ENCODE measurements at regions not wholly inside any gene's neighbourhood (a gene's known extent, or its start where the extent isn't known, plus 50 kb on each side); places are given as distances from the start of the nearest gene placed in this dataset.

DNA sequence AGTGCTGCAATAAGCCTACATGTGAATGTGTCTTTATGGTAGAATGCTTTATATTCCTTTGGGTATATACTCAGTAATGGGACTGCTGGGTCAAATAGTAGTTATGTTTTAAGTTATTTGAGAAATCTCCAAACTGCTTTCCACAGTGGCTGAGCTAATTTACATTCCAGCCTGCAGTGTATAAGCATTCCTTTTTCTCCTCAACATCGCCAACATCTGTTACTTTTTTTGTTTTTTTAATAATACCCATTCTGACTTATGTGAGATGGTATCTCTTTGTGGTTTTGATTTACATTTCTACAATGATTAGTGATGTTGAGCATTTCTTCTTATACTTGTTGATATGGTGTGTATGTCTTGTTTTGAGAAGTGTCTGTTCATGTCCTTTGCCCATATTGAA is 1186.2 kb downstream of the BCL11B start:
- no peak for DNase-seq

- no peak for DNase-seq
Observed at GRCh38 chr14:98093111-98093510, 1178.9 kb downstream of the BCL11B start.

DNA sequence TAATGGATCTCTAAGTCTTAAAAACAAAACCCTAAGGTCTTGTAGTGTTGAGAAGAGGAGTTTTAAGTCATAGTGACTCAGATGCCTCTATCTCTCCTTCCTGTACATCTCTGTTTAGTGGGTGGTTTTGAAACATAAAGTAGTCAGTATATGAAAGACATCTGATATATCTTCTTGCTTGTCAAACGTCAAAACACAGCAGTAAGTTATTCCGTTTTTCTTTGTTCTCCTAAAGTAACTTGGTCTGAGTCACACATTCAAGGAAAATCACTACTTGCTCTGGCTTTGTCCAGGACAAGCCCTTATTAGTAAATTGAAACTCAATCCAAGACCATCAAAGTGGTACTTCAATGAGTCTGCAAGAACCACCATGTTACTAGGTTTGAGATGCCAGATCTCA is 1172.5 kb downstream of the BCL11B start:
- DNase-seq: no peak

GRCh38 chr14:98101323-98101722 is 1170.7 kb downstream of the BCL11B start:
- no peak for DNase-seq

GRCh38 chr14:98103705-98104104 is 1168.3 kb downstream of the BCL11B start:
- no peak for DNase-seq

GRCh38 chr14:98109326-98109725 is 1162.7 kb downstream of the BCL11B start:
- DNase-seq: no peak

DNA sequence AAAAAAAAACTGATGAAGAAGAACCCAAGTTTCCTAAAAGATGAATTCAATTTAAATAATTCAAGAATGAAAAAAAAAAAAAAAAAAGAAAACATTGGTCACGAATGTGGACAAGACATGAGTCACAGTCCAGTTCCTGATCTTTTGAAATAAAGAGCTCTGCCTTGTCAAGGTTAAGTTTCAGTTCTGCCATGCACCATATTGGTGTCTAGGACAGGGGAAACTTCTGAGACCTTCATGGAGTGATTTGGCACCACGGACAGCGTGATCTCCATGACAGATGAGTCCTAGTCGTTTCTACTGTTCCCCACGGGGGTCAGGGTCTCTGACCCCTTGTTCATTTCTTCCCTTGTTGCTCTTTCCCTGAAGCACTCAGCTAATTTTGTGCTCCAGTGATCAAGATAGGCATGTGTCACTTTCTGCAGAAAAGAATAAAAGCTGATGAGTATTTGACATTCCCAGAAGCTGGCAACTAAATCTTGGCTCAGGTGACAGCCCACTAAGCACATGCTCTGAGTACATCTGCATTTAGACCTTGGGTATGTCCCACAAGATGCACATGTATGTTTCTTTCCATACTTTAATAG is 1159.7 kb downstream of the BCL11B start:
- no peak for DNase-seq

GRCh38 chr14:98114122-98114895 is 1157.7 kb downstream of the BCL11B start:
- DNase-seq: no peak

GRCh38 chr14:98114946-98115345 is 1157.1 kb downstream of the BCL11B start:
- no peak for DNase-seq

DNA sequence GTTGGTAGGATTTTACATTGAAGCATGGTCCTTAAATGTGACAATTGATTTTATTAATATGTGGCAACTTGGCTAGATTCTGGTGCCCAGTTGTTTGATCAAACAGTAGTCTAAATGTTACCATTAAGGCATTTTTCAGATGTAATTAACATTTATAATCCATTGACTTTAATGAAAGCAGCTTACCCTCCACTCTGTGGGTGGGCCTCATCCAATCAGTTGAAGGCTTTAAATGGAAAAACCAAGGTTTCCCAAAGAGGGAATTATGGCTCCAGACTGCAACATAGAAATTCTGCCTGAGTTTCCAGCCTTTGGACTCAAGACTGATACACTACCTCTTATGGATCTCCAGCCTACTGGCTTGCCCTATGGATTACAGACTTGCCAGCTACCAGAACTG is 1153.2 kb downstream of the BCL11B start:
- no peak for DNase-seq

DNA sequence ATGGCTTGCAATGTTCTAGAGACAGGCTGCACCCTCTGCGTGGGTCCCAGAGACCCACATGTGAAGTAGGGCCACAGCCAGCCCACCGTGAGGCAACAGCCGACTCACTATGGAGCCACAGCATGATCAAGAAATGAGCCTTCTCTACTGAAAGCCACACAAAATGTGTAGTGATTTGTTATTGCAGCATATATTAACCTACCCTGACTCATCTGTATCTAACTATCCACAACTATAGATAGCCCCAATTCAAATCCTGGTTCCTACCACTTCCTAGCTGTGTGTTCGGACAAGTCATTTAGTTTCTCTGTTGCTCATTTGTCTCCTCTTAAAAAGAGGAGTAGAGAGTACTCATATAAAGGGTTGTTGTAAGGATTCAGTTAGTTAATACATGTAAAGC is 1152.3 kb downstream of the BCL11B start:
- no peak for DNase-seq

DNA sequence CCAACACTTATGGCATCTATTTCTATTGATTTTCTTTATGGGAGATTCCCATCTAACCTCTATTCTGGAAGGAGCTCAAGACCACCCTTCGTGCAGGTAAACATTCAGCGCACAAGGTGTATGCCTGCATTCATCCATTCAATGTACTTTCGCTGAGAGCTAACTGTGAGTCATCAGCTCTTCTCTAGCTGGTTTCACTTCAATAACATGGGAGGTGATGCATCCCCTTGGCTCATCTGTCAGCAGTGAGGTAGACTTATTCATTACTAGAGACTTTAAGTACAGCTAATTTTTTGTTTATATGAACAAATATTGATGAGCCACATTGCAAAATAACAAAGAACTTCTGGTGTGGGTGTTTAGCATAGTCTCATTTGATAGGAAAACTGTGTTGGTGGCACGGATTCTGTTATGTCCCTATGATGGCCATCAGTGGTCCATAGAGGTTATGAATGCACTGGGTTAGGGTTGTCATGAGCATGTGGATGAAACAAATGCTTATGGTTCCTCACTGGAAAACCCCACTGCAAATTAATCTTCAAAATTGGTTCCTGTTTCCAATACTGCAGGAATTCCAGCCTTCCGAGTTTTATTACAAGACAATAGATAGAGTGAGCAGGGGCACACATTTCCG is 1151.0 kb downstream of the BCL11B start:
- DNase-seq: no peak

GRCh38 chr14:98122527-98122926 is 1149.5 kb downstream of the BCL11B start:
- DNase-seq: no peak

DNA sequence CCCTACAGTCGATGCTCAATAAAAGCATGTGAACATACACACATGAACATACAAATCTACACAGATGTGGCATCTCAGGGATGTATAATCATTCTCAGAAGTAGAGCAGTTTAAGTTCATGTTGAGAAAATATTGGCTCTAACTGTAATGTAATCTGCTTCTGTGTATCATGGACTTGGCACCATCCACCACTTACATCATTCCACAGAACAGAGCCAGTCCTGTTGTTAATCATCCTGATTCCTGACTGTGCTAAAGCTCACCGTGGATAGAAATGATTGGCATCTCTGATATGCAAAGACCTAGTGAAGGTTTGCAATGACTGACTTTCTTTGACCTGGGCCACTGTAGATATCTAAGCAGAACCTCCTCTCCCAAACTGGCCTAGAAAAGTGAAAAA is 1141.3 kb downstream of the BCL11B start:
- no peak for DNase-seq

- no peak for DNase-seq
Observed at GRCh38 chr14:98131406-98131805, 1140.6 kb downstream of the BCL11B start.

DNA sequence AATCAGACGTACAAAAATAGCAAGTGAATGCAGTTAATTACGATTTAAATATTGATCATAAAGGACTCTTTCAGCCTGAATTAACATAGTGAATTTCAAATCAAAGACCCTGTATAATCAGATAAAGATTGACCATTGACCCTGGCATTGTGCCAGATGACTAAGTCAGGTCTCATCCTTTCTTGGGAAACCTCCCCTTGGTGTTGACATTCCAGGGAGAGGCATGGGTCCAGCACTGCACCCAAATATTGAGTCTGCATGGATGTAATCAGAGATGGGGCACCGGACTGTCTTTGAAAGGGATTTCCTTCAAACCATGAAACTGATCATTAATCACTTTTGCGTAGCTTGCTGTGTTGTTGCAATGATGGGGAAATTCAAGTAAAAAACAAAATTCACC is 1138.2 kb downstream of the BCL11B start:
- no peak for DNase-seq

DNA sequence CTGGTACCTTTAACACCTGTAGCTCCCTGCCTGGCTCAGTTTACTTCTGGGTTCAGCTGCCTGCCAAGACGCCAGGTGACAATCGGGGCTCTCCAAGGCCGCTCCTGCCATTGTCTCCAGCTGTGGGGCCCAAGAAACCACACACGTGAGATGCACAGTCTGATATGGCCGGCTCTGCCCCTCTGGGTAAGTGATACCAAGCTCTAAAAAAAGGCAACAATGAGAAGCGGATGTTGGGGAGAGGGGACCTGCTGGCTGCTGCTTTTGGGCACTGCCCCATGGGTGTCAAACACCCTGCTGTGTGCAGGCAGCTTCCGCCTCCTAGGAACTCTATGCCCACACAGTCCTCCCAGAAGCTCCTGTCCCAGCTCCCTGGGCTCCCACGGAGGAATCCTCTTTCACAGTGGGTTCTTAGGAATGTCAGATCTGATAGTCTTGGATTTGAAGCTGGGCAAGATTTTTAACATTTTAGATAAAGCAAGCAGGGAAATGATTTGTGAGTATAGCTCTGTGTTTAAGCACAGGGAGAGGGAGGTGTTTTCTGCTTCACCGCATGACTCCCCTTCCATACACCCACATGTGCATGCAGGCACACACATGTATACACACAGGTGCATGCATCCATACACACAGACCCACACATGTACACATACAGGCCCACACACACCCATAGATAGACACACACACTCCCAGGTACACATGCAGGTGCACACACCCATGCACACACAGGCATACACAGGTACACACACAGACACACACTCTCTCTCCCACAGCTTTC is 1135.8 kb downstream of the BCL11B start:
- no peak for DNase-seq

GRCh38 chr14:98137131-98138025 is 1134.6 kb downstream of the BCL11B start:
- no peak for DNase-seq

DNA sequence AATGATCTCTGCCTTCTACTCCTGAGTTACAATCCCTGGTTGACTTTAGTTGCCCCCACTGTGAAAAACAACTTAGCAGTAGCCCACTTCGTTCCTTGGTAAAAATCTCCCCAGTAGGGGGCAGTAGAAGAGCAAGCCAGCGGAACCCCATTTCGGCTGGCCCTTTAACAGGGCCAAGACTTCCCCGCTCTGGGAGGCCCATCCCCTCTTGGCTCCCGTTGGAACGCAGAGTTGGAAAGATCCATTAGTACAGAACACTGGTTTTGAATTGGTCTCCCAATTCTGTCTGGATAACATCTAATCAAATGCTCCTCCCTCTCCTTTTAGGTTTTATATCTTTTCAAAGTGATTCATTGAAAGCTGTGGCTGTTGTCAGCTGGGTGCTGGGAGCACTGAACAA is 1133.3 kb downstream of the BCL11B start:
- no peak for DNase-seq

GRCh38 chr14:98140862-98141530 is 1131.0 kb downstream of the BCL11B start:
- DNase-seq: no peak

DNA sequence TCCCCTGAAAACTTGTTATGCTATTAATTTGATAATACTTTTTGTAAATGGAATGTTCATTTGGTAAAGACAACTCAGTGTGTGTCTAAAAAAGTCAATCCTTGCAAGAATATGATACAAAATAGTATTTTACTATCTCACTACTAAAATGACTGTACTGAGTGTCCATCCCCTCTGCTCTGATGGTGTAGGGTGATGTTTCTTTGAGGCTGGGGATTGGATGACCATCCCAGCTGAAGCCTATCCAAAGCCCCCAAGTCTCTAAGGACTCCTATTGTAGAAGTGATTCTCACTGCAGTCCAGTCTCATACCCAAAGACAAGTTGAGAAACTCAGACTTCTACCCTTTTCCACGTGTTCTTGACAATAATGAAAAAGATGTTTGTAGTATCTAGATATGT is 1128.4 kb downstream of the BCL11B start:
- no peak for DNase-seq

DNA sequence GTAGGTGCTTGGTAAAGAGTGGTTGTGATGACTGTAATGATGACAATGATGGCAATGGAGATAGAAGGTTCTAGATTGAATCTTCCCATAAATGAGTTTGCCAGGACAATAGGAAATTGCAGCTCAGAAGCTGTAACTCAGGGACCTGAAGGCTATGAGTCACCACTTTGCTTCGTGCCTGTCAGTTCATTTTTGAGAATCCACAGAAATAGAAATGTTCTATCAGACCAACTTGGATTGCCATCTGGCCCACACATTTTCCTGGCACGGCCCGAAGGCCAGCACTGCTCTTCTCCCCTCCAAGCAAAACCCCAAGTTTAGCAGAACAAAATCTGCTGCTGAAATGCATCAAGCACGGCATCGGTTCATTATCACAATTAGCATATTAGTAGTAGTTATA is 1127.0 kb downstream of the BCL11B start:
- no peak for DNase-seq

Measured in SHP77 (cell line).